ENCODE measurements at regions not wholly inside any gene's neighbourhood (a gene's known extent, or its start where the extent isn't known, plus 50 kb on each side); places are given as distances from the start of the nearest gene placed in this dataset.

- TF ChIP-seq, protein P1, sequence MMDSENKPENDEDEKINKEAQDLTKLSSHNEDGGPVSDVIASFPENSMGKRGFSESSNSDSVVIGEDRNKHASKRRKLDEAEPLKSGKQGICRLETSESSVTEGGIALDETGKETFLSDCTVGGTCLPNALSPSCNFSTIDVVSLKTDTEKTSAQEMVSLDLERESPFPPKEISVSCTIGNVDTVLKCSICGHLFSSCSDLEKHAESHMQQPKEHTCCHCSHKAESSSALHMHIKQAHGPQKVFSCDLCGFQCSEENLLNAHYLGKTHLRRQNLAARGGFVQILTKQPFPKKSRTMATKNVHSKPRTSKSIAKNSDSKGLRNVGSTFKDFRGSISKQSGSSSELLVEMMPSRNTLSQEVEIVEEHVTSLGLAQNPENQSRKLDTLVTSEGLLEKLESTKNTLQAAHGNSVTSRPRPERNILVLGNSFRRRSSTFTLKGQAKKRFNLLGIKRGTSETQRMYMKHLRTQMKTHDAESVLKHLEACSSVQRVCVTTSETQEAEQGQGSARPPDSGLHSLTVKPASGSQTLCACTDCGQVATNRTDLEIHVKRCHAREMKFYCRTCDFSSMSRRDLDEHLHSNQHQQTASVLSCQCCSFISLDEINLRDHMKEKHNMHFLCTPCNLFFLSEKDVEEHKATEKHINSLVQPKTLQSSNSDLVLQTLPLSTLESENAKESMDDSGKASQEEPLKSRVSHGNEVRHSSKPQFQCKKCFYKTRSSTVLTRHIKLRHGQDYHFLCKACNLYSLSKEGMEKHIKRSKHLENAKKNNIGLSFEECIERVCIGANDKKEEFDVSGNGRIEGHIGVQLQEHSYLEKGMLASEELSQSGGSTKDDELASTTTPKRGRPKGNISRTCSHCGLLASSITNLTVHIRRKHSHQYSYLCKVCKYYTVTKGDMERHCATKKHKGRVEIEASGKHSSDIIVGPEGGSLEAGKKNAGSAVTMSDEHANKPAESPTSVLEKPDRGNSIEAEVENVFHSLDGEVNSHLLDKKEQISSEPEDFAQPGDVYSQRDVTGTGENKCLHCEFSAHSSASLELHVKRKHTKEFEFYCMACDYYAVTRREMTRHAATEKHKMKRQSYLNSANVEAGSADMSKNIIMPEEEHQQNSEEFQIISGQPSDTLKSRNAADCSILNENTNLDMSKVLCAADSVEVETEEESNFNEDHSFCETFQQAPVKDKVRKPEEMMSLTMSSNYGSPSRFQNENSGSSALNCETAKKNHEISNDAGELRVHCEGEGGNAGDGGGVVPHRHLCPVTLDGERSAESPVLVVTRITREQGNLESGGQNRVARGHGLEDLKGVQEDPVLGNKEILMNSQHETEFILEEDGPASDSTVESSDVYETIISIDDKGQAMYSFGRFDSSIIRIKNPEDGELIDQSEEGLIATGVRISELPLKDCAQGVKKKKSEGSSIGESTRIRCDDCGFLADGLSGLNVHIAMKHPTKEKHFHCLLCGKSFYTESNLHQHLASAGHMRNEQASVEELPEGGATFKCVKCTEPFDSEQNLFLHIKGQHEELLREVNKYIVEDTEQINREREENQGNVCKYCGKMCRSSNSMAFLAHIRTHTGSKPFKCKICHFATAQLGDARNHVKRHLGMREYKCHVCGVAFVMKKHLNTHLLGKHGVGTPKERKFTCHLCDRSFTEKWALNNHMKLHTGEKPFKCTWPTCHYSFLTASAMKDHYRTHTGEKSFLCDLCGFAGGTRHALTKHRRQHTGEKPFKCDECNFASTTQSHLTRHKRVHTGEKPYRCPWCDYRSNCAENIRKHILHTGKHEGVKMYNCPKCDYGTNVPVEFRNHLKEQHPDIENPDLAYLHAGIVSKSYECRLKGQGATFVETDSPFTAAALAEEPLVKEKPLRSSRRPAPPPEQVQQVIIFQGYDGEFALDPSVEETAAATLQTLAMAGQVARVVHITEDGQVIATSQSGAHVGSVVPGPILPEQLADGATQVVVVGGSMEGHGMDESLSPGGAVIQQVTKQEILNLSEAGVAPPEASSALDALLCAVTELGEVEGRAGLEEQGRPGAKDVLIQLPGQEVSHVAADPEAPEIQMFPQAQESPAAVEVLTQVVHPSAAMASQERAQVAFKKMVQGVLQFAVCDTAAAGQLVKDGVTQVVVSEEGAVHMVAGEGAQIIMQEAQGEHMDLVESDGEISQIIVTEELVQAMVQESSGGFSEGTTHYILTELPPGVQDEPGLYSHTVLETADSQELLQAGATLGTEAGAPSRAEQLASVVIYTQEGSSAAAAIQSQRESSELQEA (CRISPR knock-in tag; IDR thresholded peaks at IDR 0.05; ENCODE audit: not compliant biosample characterization), result no peak
- TF ChIP-seq PAX8 (CRISPR knock-in tag; IDR thresholded peaks at IDR 0.05; ENCODE audit: borderline replicate concordance) (no peak), RBAK (CRISPR knock-in tag; IDR thresholded peaks at IDR 0.05) (no peak), NFKBIZ (CRISPR knock-in tag; IDR thresholded peaks at IDR 0.05) (no peak), RBM22 (optimal IDR thresholded peaks at IDR 0.05; ENCODE audit: low read length) (no peak), JUNB (CRISPR knock-in tag; IDR thresholded peaks at IDR 0.05; ENCODE audit: borderline replicate concordance) (no peak)
- TF ChIP-seq, protein P2, sequence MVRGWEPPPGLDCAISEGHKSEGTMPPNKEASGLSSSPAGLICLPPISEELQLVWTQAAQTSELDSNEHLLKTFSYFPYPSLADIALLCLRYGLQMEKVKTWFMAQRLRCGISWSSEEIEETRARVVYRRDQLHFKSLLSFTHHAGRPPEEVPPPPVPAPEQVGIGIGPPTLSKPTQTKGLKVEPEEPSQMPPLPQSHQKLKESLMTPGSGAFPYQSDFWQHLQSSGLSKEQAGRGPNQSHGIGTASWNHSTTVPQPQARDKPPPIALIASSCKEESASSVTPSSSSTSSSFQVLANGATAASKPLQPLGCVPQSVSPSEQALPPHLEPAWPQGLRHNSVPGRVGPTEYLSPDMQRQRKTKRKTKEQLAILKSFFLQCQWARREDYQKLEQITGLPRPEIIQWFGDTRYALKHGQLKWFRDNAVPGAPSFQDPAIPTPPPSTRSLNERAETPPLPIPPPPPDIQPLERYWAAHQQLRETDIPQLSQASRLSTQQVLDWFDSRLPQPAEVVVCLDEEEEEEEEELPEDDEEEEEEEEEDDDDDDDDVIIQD (CRISPR knock-in tag; IDR thresholded peaks at IDR 0.05; ENCODE audit: low read depth), result no peak
Measured at GRCh38 chr13:63774133-63774532, 2358.5 kb upstream of the PCDH20 start (continued).
